GM18907 (cell line): ENCODE measurements at regions not wholly inside any gene's neighbourhood (a gene's known extent, or its start where the extent isn't known, plus 50 kb on each side); places are given as distances from the start of the nearest gene placed in this dataset.
"Not testable (repeated sequence)": the region's sequence is repeated elsewhere in the genome, so short reads cannot be mapped to it uniquely, and the experiment has no call there.

Source experiments
- ATAC-seq: cut with Tn5 transposase; IDR thresholded peaks from one replicate; pipeline ENCODE4 v1.9.1; 2021; ENCODE audit warnings: mild to moderate bottlenecking, moderate library complexity; ENCODE audit not compliant: unreplicated experiment

DNA sequence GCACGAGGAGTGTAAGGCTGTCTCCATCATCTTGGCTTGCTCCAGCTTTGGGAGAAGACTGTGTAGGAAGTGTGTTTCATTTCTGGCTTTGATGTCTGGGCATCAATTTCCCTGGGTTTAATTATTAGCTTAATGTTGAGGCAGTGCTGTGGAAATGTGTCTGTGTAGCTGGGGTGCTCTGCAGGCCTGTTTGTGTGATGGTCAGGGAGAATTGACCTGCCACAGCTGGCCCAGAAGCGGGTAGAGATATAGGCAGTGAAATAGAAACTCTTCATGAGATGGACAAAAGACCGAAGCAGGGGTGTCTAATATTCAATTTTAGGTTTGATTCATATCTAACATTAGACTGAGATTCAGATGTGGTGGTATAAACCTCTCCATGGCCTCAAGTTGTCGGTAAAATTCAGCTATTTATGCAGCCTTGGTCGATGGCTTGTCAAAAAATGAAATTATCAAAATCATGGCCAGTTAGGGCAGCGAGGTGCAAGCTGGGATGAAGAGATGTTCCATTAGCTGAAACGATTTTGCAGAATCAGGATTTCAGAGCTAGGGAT is 95.3 kb upstream of the SNX9 start:
- no peak for ATAC-seq

DNA sequence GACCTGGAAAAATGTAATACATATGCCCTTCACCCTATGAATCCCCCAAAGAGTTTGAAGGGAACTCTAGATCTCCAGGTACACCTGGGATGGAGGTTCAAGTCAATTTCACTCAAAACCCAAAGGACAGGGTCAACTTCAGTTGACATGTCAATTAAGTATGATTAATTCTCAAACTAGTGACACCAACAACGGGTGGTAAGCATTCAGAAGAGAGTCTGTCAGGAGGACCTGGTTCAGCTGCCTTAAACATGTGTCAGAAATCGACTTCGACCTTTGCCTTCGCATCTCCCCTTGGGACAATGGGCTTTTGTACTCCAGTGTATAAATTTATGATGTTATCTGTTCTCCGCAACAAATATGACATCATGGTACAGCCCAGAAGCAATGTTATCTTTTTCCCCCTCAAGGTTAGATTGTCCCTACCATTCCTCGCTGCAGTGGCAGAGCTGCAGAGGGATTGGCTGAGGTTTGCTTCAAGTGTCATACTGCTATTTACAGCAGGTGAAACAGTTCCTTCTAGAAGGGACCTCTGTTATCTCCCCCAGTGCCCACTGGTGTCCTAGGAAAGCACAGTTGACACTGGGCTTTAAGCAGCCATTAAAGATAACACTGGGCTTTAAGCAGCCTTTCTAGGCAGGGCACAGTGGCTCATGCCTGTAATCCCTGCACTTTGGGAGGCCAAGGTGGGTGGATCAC is 94.7 kb upstream of the SNX9 start:
- ATAC-seq = no peak

DNA sequence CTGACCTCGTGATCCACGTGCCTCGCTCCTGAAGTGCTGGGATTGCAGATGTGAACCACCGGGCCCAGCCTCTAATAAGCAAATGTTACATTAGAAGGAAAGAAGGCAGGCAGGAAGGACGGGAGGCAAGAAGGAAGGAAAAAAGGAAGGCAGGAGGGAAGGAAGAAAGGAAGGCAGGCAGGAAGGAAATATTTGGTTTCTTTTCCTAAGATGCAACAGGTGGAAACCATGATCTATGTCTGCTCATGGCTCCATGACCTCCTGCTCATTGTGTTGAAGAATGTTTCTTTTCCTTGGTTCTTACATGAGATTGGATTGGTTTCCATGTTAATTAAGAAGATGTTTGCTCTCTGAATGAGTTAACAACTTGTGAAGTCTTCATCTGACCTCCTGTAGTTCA is 91.8 kb upstream of the SNX9 start:
- no peak for ATAC-seq

DNA sequence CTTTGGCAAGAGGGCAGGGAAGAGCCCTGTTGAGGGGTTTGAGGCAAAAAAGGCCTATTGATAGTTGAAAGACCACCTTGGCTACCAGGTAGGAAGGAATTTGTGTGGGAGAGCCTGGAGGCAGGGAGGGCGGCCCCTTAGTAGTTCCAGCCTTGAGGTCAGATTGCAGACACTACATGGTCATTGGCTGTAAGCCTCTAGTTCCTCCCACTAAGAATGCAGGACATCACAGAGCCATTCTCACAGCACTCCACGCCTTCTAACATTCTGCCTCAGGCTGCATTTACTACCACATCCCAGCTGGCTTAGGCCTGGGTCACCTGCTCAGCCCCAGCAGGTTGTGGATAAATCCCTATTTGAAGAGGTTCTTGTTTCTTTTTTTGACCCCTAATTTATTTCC is 91.0 kb upstream of the SNX9 start:
- ATAC-seq = no peak

DNA sequence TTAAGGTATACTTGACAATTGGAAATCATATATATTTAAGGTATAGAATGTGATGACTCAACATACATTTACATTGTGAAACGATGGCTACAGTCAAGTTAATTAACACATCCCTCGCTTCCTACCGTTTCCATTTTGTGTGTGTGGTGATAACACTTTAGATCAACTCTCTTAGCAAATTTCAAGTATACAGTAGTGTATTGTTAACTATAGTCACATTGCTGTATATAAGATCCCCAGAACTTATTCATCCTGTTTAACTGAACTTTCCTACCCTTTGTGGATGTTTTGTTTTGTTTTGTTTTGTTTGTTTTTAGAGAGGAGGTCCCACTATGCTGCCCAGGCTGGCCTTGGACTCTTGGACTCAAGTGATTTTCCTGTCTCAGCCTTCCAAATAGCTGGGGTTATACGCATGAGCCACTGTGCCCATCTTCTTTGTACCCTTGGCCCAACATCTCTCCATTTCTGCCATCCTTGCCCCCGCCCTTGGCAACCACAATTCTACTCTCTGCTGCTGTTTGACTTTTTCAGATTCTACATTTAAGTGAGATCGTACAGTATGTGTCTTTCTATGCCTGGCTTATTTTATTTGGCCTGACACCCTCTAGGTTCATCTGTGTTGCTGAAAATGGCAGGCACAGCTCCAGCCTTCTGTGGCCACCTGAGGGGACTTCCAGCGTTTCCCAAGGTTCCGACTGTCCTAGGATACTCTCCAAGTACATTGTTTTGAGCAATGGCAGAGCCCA is 90.5 kb upstream of the SNX9 start:
- ATAC-seq = no peak

DNA sequence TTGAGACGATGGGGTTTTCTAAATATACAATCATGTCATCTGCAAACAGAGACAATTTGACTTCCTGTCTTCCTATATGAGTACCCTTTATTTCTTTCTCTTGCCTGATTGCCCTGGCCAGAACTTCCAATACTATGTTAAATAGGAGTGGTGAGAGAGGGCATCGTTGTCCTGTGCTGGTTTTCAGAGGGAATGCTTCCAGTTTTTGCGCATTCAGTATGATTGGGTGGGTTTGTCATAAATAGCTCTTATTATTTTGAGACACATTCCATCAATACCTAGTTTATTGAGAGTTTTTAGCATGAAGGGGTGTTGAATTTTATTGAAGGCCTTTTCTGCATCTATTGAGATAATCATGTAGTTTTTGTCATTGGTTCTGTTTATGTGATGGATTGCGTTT is 86.5 kb upstream of the SNX9 start:
- not testable (repeated sequence) for ATAC-seq

DNA sequence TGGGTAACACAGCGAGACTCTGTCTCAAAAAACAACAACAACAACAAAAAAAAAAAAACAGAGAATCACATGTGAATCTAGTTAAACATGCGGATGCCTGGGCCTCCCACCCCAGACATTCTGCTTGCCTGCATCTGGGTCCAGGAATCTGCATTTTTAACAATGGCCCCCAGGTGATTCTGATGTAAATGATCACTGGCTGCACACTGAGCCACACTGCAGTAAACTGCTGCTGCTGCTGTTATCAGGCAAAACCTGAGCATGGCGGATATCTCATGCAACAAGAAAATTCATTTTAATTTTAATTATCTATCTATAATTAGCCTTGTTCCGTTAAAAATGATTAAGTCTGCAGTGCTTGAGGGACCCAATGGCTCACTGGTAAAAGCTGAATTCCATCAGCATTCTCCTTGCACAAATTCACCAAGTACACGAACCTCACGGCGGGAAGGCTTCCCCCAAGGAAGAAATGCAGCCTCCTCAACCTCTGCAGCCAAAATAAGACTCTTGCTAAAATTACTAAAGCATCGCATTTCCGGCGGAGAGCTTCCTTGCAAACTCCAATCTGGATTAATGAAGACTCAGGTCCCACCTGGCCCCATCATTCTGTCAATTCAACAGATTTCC is 81.6 kb upstream of the SNX9 start:
- no peak for ATAC-seq

DNA sequence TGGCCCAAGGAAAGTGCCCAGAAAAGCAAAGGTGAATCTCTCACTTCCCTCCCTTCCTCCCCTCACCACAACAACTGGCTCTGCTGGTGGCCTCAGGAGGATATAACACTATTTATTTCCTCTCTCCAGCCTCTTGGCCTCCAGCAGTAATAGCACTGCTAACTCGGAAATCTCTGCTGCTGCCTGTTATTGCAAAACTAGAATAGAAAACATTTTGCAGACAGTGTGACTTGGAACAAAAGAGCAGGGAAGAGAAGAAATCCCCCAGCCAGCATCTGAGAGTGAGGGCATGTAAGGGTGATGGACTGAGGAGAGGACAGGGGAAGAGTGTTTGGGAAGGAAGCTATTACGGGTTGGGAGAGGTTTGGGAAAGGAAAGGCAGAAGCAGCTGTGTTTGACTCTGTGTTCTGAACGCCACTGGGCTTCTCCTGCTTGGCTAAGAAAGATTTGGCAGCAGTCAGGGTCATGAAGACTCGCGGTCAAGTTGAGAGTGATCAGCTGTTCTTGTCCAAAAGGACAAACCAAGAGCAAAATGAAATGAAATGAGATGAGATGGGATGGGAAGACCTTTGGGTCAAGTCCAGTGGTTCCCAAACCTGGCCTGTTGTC is 81.0 kb upstream of the SNX9 start:
- no peak for ATAC-seq

DNA sequence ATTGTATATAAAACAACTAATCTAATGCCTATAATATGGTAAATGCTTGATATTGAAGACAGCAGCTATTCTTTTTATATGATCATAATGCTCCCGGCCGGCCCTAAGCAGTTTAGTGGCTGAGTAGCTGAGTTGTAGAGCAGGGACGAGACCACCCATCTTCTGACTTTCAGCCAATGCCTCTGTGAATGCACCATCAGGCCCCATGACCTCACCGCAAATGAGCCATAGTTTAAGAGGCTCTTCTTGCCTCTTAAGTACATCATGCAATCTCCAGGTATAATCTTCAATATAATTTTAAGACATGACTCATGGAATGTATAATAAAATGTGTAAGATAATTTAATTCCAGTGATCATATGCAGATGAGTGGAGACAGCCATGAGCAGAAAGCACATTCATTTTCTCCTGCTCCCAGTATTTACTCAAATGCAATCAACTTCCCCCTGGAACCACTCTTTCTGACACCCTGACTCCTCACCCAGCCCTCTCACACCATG is 78.9 kb upstream of the SNX9 start:
- ATAC-seq = no peak

DNA sequence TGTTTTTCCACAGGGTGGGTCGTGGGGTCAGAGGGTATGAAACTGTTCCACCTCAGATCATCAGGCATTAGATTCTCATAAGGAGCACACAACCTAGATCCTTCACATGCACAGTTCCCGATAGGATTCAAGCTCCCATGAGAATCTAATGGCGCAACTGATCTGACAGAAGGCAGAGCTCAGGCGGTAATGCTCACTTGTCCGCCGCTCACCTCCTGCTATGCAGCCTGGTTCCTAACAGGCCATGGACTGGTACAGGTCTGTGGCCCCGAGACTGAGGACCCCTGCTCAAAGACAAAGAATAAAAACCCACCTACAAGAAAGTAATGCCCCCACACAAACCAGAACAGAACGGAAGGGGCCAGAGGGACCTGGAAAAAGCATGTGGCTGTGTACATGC is 76.1 kb upstream of the SNX9 start:
- no peak for ATAC-seq

DNA sequence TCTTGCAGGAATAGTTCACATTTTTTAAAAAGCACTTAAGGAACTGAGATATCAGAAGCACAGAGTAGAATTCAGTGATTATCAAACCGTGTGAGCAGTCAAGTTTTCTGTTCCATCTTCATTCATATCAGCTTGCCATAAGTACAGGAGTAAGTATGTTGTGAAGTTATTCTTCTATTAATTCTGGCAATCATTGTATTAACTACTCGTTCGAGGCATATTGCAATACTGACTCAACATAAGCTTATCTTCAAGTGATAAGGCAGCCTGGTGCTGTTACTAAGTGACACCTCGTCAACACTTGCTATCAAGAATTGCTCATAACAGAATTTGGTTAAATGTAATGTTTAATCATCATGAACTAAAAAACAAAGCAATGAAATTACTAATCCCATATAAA is 75.7 kb upstream of the SNX9 start:
- ATAC-seq = no peak

DNA sequence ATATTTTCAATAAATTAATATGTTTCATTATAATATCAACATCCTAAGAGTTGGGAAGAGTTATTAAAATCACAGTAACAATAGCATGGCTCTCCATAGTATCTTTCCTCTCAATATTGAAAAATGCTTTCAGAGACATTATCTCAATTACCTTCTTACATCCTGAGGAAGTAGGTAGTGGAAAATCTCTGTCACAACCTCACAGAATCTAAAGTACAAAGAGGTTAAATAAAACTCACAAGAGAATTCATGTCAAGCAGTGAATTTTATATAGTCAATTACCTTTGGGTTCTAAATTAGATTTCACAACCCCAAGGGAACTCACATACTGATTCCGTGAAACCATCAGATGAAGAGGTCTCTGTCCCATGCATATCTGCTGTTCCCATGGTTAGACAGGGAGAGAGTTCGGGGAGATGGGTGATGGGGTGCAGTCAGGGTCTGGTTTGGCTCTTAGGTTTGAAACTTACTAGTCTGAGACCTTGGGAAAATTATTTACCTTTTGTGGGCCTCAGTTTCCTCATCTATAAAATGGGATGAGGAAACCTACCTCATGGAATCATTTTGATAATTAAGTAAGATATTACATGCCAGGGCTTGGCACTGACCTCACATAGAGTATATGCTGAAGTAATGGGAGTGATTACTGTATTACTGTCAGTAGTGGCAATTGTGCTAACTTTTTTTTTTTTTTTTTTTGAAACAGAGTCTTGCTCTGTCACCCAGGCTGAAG is 74.0 kb upstream of the SNX9 start:
- no peak for ATAC-seq

DNA sequence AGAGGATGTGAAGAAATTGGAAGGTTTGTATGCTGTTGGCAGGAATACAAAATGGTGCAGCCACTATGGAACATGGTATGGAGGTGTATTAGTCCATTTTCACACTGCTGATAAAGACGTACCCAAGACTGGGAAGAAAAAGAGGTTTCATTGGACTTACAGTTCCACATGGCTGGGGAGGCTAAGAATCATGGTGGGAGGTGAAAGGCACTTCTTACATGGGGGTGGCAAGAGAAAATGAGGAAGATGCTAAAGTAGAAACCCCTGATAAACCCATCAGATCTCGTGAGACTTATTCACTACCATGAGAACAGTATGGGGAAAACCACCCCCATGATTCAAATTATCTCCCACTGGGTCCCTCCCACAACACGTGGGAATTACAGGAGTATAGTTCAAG is 72.1 kb upstream of the SNX9 start:
- not testable (repeated sequence) for ATAC-seq

DNA sequence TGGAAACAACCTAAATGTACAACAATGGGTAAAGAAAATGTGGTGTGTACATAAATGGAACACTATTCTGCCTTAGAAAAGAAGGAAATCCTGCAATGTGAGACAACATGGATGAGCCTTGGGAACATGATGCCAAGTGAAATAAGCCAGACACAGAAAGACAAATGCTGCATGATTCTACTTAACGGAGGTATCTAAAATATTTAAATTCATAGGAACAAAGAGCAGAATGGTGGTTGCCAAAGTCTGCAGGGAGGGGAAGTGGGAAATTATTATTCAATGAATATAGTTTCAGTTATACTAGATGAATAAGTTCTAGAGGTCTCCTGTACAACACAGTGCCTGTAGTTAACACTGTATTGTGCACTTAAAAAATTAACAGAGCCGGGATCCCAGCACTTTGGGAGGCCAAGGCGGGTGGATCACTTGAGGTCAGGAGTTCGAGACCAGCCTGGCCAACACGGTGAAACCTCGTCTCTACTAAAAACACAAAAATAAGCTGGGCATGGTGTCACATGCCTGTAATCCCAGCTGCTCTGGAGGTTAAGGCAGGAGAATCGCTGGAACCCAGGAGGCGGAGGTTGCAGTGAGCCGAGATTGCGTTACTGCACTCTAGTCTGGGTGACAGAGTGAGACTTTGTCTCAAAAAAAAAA is 71.4 kb upstream of the SNX9 start:
- ATAC-seq = no peak

DNA sequence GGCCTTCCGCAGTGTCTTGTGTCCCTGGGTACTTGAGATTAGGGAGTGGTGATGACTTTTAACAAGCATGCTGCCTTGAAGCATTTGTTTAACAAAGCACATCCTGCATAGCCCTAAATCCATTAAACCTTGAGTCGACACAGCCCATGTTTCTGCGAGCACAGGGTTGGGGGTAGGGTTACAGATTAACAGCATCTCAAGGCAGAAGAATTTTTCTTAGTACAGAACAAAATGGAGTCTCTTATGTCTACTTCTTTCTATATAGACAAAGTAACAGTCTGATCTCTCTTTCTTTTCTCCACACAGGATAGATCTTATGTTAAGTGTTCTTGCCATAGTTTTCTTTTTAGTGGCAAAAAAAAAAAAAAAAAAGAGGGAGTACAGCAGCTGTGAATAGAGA is 70.2 kb upstream of the SNX9 start:
- ATAC-seq = not testable (repeated sequence)

DNA sequence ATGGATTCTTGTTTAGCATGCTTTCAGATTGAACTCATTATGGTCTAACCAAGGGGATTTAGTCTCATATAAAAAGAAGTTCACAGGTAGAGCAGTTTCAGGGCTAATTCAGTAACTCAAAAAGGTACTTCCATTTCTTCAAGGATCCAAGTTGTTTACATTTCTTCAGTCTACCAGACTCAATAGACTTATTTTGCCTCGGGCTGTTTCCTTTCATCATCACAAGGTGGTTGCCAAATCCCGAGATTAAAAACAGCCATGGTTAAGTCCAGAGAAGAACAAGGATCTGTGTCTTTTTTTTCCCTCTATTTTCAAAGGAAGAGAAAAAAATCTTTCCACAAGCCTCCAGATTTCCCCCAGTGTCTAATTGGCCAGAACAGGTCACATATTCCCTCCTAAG is 69.8 kb upstream of the SNX9 start:
- no peak for ATAC-seq

DNA sequence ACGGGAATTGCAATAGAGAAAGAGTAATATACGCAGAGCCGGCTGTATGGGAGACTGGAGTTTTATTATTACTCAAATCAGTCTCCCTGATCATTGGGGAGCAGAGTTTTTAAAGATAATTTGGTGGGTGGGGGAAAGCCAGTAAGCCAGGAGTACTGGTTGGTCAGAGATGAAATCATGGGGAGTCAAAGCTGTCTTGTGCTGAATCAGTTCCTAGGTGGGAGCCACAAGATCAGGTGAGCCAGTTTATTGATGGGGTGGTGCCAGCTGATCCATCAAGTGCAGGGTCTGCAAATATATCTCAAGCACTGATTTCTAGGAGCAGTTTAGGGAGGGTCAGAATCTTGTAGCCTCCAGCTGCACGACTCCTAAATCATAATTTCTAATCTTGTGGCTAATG is 69.2 kb upstream of the SNX9 start:
- not testable (repeated sequence) for ATAC-seq

DNA sequence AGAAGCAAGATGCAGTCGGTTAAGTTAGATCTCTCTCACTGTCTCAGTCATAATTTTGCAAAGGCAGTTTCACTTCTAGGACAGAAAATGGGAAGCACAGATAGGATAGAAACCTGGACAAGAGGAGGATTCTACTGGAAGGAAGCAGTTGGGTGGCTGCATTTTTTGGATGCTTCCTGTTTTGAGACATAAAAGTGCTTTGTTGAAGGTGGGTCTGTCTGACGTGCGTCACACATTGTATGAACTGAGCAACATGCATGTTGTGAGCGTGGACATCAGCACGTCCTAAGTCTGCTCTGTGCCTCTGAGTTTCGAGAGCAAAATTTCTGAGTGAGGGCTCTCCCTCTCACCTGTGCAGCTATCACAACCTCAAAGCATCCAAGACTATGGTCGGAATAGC is 68.7 kb upstream of the SNX9 start:
- ATAC-seq = no peak

DNA sequence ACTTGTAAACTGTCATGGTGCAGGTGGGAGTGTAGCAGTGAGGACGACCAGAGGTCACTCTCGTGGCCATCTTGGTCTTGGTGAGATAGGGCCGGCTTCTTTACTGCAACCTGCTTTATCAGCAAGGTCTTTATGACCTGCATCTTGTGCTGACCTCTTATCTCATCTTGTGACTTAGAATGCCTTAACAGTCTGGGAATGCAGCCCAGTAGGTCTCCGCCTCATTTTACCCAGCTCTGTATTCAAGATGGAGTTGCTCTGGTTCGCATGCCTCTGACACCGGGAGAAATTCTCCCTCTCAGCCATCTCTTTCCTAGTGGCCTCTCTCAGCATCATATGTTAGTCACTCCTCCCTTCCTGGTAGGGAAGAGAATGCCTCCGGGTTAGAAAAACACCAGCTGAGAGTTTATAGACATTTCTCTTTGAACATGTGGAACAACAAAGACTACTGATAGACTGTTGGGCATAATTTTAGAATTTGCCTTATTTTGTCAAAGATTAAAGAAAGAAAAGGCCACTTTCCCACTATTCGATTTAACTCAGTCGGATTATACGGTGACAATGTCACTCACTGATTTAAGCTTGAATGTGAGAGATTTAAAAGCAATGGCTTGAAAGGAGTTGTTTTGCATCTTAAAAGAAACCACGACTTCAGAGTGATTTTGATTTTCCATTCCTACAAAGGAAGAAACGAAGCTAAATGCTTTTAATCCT is 67.9 kb upstream of the SNX9 start:
- no peak for ATAC-seq
